Erythroblast (primary cell): ENCODE measurements at regions not wholly inside any gene's neighbourhood (a gene's known extent, or its start where the extent isn't known, plus 50 kb on each side); places are given as distances from the start of the nearest gene placed in this dataset.

Source experiments
- GATA1 ChIP-seq: IDR thresholded peaks from 2 replicates; pipeline ENCODE4 v1.6.1; 2011; ENCODE audit warnings: low read depth, mild to moderate bottlenecking, control low read depth, low read length, moderate library complexity
- POLR2A ChIP-seq: IDR thresholded peaks from 2 replicates; pipeline ENCODE4 v1.6.1; 2011; ENCODE audit warnings: mild to moderate bottlenecking, low read length

DNA sequence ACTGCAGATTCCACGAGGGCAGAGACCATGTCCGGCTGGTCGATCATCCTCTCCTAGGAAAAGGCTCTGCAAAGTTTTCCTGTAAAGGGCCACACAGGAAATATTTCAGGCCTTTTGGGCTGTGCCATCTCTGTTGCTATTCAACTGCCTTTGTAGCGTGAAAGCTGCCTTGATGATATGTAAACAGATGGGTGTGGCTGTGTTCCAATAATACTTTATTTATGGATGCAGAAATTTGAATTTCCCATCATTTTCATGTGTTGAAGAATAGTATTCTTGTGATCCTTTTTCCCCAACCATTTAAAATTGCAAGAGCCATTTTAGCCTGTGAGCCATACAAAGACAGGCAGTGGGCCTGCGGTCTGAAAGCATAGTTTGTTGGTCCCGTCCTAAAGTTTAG, 950.7 kb upstream of the RBFOX1 start:
- TF ChIP-seq POLR2A (no peak), GATA1 (no peak)
